Activated CD4-positive, alpha-beta memory T cell treated with anti-CD3 and anti-CD28 coated beads, Interleukin-2, amount 10 ng/mL, durations not matched to agents 7 days and 5 days (primary cell): ENCODE measurements at regions not wholly inside any gene's neighbourhood (a gene's known extent, or its start where the extent isn't known, plus 50 kb on each side); places are given as distances from the start of the nearest gene placed in this dataset.

Experiments used
- CTCF ChIA-PET: fragments of 350-600 bp; sonication (Branson Sonifier 250); formaldehyde crosslinking; loops from one replicate; lab custom pipeline; 2021; ENCODE audit warnings: antibody characterized with exemption, inconsistent platforms; lab: Charles Lee
- POLR2A ChIA-PET: fragments of 350-600 bp; sonication (Branson Sonifier 250); formaldehyde crosslinking; loops from one replicate; lab custom pipeline; 2021; ENCODE audit warnings: antibody characterized with exemption; lab: Charles Lee
- DNase-seq: peaks from one replicate; pipeline ENCODE4 v3.0.0-alpha.2; 2020
- H3K27ac Mint-ChIP-seq: one replicate; pipeline ENCODE4 v1.8.0; 2021; ENCODE audit warnings: mild to moderate bottlenecking, mixed read lengths
- H3K27me3 Mint-ChIP-seq: one replicate; pipeline ENCODE4 v1.8.0; 2021; ENCODE audit warnings: mixed read lengths
- H3K36me3 Mint-ChIP-seq: one replicate; pipeline ENCODE4 v1.8.0; 2021; ENCODE audit warnings: low read depth, mixed read lengths
- H3K4me1 Mint-ChIP-seq: one replicate; pipeline ENCODE4 v1.8.0; 2021; ENCODE audit warnings: mixed read lengths
- H3K4me3 Mint-ChIP-seq: one replicate; pipeline ENCODE4 v1.8.0; 2021; ENCODE audit warnings: mild to moderate bottlenecking, mixed read lengths
- H3K9me3 Mint-ChIP-seq: one replicate; pipeline ENCODE4 v1.8.0; 2021; ENCODE audit warnings: mixed read lengths

GRCh38 chr4:187569871-187570270, 425.7 kb upstream of the ZFP42 start:
- CTCF ChIA-PET, result no interaction called here
- Mint-ChIP-seq H3K36me3 (peaks cover 2% of the 10 kb centered on the region), H3K27me3 (no peaks in the 10 kb centered on the region), H3K9me3 (peaks cover 22% of the 10 kb centered on the region), H3K27ac (no peak overlapping the region), H3K4me3 (no peak overlapping the region), H3K4me1 (no peaks in the 10 kb centered on the region)
- POLR2A ChIA-PET, result no interaction called here
- DNase-seq, result no peak

GRCh38 chr4:187575706-187576105, 419.9 kb upstream of the ZFP42 start:
- no peaks in the 10 kb centered on the region for H3K4me1 Mint-ChIP-seq
- H3K9me3 Mint-ChIP-seq, result peaks cover 9% of the 10 kb centered on the region
- no peaks in the 10 kb centered on the region for H3K27me3 Mint-ChIP-seq
- H3K4me3 Mint-ChIP-seq, result no peak overlapping the region
- no peak for DNase-seq
- H3K27ac Mint-ChIP-seq, result no peak overlapping the region
- H3K36me3 Mint-ChIP-seq, result no peaks in the 10 kb centered on the region
- ChIA-PET CTCF (no interaction called here), POLR2A (no interaction called here)

- H3K27ac Mint-ChIP-seq, result no peak overlapping the region
- ChIA-PET POLR2A (no interaction called here), CTCF (no interaction called here)
- DNase-seq, result no peak
- H3K4me1 Mint-ChIP-seq, result no peaks in the 10 kb centered on the region
- no peaks in the 10 kb centered on the region for H3K36me3 Mint-ChIP-seq
- H3K9me3 Mint-ChIP-seq, result peaks cover 2% of the 10 kb centered on the region
- no peak overlapping the region for H3K4me3 Mint-ChIP-seq
- H3K27me3 Mint-ChIP-seq, result no peaks in the 10 kb centered on the region
These were observed 418.8 kb upstream of the ZFP42 start for GRCh38 chr4:187576751-187577150.

GRCh38 chr4:187577941-187578480, 417.6 kb upstream of the ZFP42 start:
- Mint-ChIP-seq H3K9me3 (no peaks in the 10 kb centered on the region), H3K36me3 (no peaks in the 10 kb centered on the region), H3K4me1 (no peaks in the 10 kb centered on the region), H3K4me3 (no peak overlapping the region), H3K27ac (no peak overlapping the region), H3K27me3 (no peaks in the 10 kb centered on the region)
- ChIA-PET POLR2A (no interaction called here), CTCF (no interaction called here)
- no peak for DNase-seq

GRCh38 chr4:187586892-187587291, 408.7 kb upstream of the ZFP42 start:
- Mint-ChIP-seq H3K36me3 (no peaks in the 10 kb centered on the region), H3K9me3 (peaks cover 3% of the 10 kb centered on the region), H3K27me3 (no peaks in the 10 kb centered on the region), H3K4me1 (no peaks in the 10 kb centered on the region), H3K4me3 (no peak overlapping the region), H3K27ac (no peak overlapping the region)
- CTCF ChIA-PET, result no interaction called here
- POLR2A ChIA-PET, result no interaction called here
- no peak for DNase-seq

- CTCF ChIA-PET, result no interaction called here
- H3K27ac Mint-ChIP-seq, result no peak overlapping the region
- no peaks in the 10 kb centered on the region for H3K27me3 Mint-ChIP-seq
- DNase-seq, result no peak
- POLR2A ChIA-PET, result no interaction called here
- peaks cover 8% of the 10 kb centered on the region for H3K9me3 Mint-ChIP-seq
- H3K36me3 Mint-ChIP-seq, result no peaks in the 10 kb centered on the region
- no peak overlapping the region for H3K4me3 Mint-ChIP-seq
- H3K4me1 Mint-ChIP-seq, result no peaks in the 10 kb centered on the region
These were observed 397.4 kb upstream of the ZFP42 start for GRCh38 chr4:187598196-187598595.

GRCh38 chr4:187602339-187603092, 393.1 kb upstream of the ZFP42 start:
- Mint-ChIP-seq H3K9me3 (peaks cover 6% of the 10 kb centered on the region), H3K27me3 (no peaks in the 10 kb centered on the region), H3K4me1 (no peaks in the 10 kb centered on the region), H3K27ac (no peak overlapping the region), H3K36me3 (no peaks in the 10 kb centered on the region), H3K4me3 (no peak overlapping the region)
- DNase-seq, result no peak
- POLR2A ChIA-PET, result no interaction called here
- CTCF ChIA-PET, result no interaction called here

- Mint-ChIP-seq H3K4me3 (no peak overlapping the region), H3K4me1 (no peaks in the 10 kb centered on the region), H3K27ac (no peak overlapping the region), H3K9me3 (peaks cover 5% of the 10 kb centered on the region), H3K27me3 (no peaks in the 10 kb centered on the region), H3K36me3 (no peaks in the 10 kb centered on the region)
- ChIA-PET CTCF (no interaction called here), POLR2A (no interaction called here)
- DNase-seq, result no peak
These were observed 392.2 kb upstream of the ZFP42 start for GRCh38 chr4:187603093-187604025.

GRCh38 chr4:187604984-187605383, 390.6 kb upstream of the ZFP42 start:
- DNase-seq, result no peak
- ChIA-PET CTCF (no interaction called here), POLR2A (no interaction called here)
- no peaks in the 10 kb centered on the region for H3K4me1 Mint-ChIP-seq
- H3K9me3 Mint-ChIP-seq, result peaks cover 2% of the 10 kb centered on the region
- H3K27me3 Mint-ChIP-seq, result no peaks in the 10 kb centered on the region
- no peak overlapping the region for H3K27ac Mint-ChIP-seq
- no peak overlapping the region for H3K4me3 Mint-ChIP-seq
- H3K36me3 Mint-ChIP-seq, result no peaks in the 10 kb centered on the region

- DNase-seq, result no peak
- H3K27me3 Mint-ChIP-seq, result no peaks in the 10 kb centered on the region
- H3K9me3 Mint-ChIP-seq, result peaks cover 4% of the 10 kb centered on the region
- no peak overlapping the region for H3K4me3 Mint-ChIP-seq
- H3K4me1 Mint-ChIP-seq, result no peaks in the 10 kb centered on the region
- CTCF ChIA-PET, result interaction anchor here (2.4 kb wide), 1 partner anchor 11 kb away, joined by 9 read pairs; no protein-coding TSS in a partner anchor
- H3K36me3 Mint-ChIP-seq, result no peaks in the 10 kb centered on the region
- no peak overlapping the region for H3K27ac Mint-ChIP-seq
- POLR2A ChIA-PET, result no interaction called here
These were observed 389.0 kb upstream of the ZFP42 start for GRCh38 chr4:187606581-187606980.

- no peaks in the 10 kb centered on the region for H3K27me3 Mint-ChIP-seq
- H3K9me3 Mint-ChIP-seq, result peaks cover 8% of the 10 kb centered on the region
- no peaks in the 10 kb centered on the region for H3K4me1 Mint-ChIP-seq
- CTCF ChIA-PET, result interaction anchor here (0.7 to 2.4 kb wide), 2 partner anchors 9 to 368 kb away, joined by 4 to 9 read pairs; no protein-coding TSS in a partner anchor
- no peak for DNase-seq
- no peaks in the 10 kb centered on the region for H3K36me3 Mint-ChIP-seq
- no peak overlapping the region for H3K27ac Mint-ChIP-seq
- POLR2A ChIA-PET, result no interaction called here
- H3K4me3 Mint-ChIP-seq, result no peak overlapping the region
These were observed 387.6 kb upstream of the ZFP42 start for GRCh38 chr4:187608001-187608421.

- no peak for DNase-seq
- CTCF ChIA-PET, result no interaction called here
- POLR2A ChIA-PET, result no interaction called here
- Mint-ChIP-seq H3K27ac (no peak overlapping the region), H3K4me3 (no peak overlapping the region), H3K27me3 (no peaks in the 10 kb centered on the region), H3K9me3 (peaks cover 13% of the 10 kb centered on the region), H3K36me3 (no peaks in the 10 kb centered on the region), H3K4me1 (no peaks in the 10 kb centered on the region)
These were observed 383.3 kb upstream of the ZFP42 start for GRCh38 chr4:187612301-187612700.

GRCh38 chr4:187613089-187613839, 382.3 kb upstream of the ZFP42 start:
- Mint-ChIP-seq H3K4me1 (no peaks in the 10 kb centered on the region), H3K27me3 (no peaks in the 10 kb centered on the region), H3K27ac (no peak overlapping the region), H3K9me3 (peaks cover 11% of the 10 kb centered on the region), H3K4me3 (no peak overlapping the region), H3K36me3 (no peaks in the 10 kb centered on the region)
- POLR2A ChIA-PET, result no interaction called here
- CTCF ChIA-PET, result no interaction called here
- no peak for DNase-seq
